Uterus (tissue), 2 donors: ENCODE measurements at regions not wholly inside any gene's neighbourhood (a gene's known extent, or its start where the extent isn't known, plus 50 kb on each side); places are given as distances from the start of the nearest gene placed in this dataset.

Experiments used
- CTCF ChIP-seq, 4 experiments: fragments of 200-600 bp in 2 of 4; fragments of 450-650 bp in 2 of 4; sonication (generic) in 2 of 4; IDR thresholded peaks; one replicate each; pipeline ENCODE4 v1.5.1; 2016 to 2019; ENCODE audit warnings: antibody characterized with exemption in 4 of 4, mild to moderate bottlenecking in 2 of 4, moderate library complexity in 1 of 4
- POLR2A ChIP-seq, 2 donors: fragments of 450-650 bp; IDR thresholded peaks; one replicate each; pipeline ENCODE4 v1.6.1; 2016; ENCODE audit warnings: antibody characterized with exemption in 2 of 2, mild to moderate bottlenecking in 1 of 2, moderate library complexity in 1 of 2

- TF ChIP-seq CTCF (IDR thresholded peaks at IDR 0.05): no peak
- TF ChIP-seq POLR2A (IDR thresholded peaks at IDR 0.05): no peak
Observed at GRCh38 chr9:80644044-80644443, 1045.3 kb downstream of the TLE1 start.
